AG09319 (cell line): ENCODE measurements at regions not wholly inside any gene's neighbourhood (a gene's known extent, or its start where the extent isn't known, plus 50 kb on each side); places are given as distances from the start of the nearest gene placed in this dataset.

Experiments
- DNase-seq: peaks from one replicate; pipeline ENCODE4 v3.0.0-alpha.2; 2010; ENCODE audit warnings: low read depth; ENCODE audit errors: extremely low read depth
- TF ChIP-seq, protein P1 (sequence below): IDR thresholded peaks from 2 replicates; pipeline ENCODE4 v1.5.1; 2011; ENCODE audit warnings: low read depth, mild to moderate bottlenecking, inconsistent platforms, low read length, moderate library complexity

DNA sequence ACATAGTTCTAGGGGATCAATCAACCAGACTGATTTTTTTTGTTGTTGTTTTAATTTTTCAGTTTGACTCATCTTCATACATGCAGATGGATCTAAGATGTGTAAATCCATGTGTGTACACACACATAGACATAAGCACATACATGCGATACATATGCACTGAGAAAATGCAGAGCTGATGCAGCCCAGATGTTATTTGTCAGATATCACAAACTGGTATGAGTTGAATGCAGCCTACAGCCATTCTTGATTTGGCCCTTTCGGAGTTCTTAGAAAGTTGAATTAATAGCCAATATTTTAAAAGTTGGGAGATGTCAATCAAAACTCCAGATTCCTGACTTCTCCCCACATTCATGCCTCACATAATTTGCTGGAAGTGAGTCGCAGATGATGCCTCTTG, 180.4 kb downstream of the SPATA18 start:
- DNase-seq = no peak
- TF ChIP-seq, protein P1, sequence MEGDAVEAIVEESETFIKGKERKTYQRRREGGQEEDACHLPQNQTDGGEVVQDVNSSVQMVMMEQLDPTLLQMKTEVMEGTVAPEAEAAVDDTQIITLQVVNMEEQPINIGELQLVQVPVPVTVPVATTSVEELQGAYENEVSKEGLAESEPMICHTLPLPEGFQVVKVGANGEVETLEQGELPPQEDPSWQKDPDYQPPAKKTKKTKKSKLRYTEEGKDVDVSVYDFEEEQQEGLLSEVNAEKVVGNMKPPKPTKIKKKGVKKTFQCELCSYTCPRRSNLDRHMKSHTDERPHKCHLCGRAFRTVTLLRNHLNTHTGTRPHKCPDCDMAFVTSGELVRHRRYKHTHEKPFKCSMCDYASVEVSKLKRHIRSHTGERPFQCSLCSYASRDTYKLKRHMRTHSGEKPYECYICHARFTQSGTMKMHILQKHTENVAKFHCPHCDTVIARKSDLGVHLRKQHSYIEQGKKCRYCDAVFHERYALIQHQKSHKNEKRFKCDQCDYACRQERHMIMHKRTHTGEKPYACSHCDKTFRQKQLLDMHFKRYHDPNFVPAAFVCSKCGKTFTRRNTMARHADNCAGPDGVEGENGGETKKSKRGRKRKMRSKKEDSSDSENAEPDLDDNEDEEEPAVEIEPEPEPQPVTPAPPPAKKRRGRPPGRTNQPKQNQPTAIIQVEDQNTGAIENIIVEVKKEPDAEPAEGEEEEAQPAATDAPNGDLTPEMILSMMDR = no peak

DNA sequence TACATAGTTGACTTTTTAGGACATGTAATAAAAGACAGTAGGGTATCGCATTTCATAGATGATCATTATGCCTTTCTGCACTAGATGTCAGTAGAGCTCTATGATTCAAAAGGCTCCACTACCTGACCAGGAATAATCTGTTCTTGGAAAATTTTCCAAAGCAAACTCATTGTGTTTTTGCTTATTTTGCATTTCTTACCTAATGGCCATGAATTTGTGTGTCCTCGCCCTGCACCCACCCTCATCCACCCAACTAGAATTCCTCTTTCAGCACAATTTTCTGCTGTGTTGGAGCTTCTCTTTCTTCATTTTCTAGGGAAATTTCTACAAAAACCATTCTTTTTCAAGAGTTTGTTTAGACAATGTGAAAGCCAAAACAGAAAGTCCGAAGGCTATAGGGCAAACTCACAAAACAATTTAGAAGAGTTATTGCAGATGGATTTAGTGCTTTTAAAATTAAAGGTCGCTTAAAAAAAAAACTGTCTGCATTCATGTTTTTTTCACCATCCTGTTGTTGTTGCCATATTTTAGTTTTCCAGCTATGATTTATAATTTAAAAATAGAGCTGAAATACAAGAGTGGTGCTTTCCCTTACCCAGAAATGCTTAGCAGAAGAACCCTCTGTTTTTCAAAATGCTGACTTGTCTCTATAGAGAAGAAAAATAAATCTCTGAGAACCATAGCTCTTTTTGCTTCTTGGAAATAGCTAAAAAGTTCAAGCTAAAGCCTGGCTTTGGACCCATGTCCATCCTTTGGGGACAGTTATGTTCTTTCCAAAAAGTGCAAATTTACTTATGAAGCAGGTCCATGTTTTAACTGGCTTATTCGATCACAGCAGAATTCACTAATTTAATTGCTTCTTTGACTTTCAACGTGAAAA, 183.7 kb downstream of the SPATA18 start:
- peak; percentile 28 for DNase-seq
- TF ChIP-seq, protein P1 = peak; percentile 61

- TF ChIP-seq, protein P1 = no peak
- DNase-seq = no peak
Observed at GRCh38 chr4:52235552-52236201, 184.6 kb downstream of the SPATA18 start.

DNA sequence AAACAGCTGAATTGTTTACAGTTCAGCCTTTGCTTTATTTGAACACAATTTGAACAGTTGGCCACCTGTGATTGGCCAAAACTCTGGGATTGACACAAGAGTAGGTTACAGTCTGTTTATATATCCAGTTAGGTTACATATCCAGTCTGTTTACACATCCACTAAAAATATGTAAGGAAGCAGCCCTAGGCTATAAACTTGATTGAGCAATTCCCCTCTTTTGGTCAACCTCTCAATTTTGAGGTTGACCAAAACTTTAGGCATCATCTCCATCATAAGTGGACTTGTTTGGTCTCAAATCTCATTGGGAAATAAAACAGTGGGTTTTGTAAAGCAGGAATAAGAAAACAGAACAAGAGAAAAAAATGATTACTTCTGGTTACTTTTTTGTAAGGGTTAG, 190.8 kb downstream of the SPATA18 start:
- TF ChIP-seq, protein P1 = no peak
- peak; percentile 70 for DNase-seq

DNA sequence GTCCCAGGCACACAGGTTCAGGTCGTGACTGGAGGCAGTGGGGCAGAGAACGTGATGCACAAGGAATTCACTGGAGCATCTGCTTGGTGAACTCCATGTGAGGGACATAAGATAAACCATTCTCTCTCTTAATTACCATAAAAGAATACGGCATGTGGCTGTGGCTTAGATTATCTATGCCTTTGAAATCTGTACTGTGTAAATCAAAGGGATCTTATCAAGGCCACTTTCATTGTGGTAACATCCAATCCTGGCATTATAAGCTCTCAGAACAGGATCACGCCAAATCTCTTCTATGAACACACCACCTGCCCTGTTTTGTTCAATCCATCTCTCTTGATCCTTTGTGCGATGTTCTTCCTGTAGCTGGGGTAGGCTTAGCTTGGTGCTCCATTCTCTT, 192.3 kb downstream of the SPATA18 start:
- DNase-seq = no peak
- TF ChIP-seq, protein P1 = no peak

DNA sequence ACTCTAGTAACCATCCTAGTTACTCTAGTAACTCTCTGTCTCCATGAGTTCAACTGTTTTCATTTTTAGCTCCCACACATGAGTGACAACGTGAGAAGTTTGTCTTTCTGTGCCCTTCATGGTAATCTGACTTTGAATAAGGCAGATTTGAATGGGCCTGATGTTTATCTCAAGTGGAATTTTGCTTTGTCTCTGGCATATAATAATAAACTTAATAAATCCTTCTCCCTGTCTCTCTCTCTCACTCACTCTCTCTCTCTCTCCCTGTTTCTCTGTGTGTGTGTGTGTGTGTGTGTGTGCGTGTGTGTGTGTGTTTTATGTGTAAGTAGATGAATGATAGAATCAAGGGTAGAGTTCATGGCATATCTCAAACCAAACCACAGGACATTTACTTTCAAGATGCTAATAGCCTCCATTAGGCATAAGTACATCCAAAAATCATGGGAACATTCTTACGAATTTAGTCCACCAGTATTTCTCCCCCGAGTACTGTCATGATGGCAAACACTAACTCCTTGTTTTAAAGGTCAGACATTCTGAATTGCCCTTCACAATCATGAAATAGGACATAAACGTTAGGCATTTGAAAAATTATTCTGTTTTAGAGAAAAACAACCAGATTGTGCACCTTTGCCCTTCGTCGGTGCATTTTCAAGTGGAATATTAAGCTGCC, 193.1 kb downstream of the SPATA18 start:
- no peak for DNase-seq
- TF ChIP-seq, protein P1 = no peak

GRCh38 chr4:52244848-52245247, 193.7 kb downstream of the SPATA18 start:
- TF ChIP-seq, protein P1 = no peak
- DNase-seq = no peak
